Liver (tissue), 8 donors: ENCODE measurements at regions not wholly inside any gene's neighbourhood (a gene's known extent, or its start where the extent isn't known, plus 50 kb on each side); places are given as distances from the start of the nearest gene placed in this dataset.

Source experiments
- DNase-seq: peaks from one replicate; pipeline ENCODE4 v3.0.0-alpha.2; 2017; ENCODE audit warnings: low spot score
- H3K27ac ChIP-seq, 2 donors: one replicate each; pipeline ENCODE4 v1.7.0; 2013; ENCODE audit warnings: inconsistent platforms in 2 of 2, low read length in 2 of 2, control low read depth in 1 of 2, low read depth in 1 of 2, mild to moderate bottlenecking in 1 of 2
- H3K27me3 ChIP-seq, 4 donors: one replicate each; pipeline versions ENCODE4 v1.6.1 to v1.7.0; 2013; ENCODE audit warnings: low read length in 3 of 4, inconsistent platforms in 1 of 4, mild to moderate bottlenecking in 1 of 4, moderate library complexity in 1 of 4; ENCODE audit not compliant: control insufficient read depth in 4 of 4, insufficient read depth in 4 of 4
- H3K36me3 ChIP-seq, 4 donors: one replicate each; pipeline versions ENCODE4 v1.6.1 to v1.7.0; 2013; ENCODE audit warnings: low read length in 3 of 4, mild to moderate bottlenecking in 3 of 4, low read depth in 1 of 4, moderate library complexity in 1 of 4; ENCODE audit not compliant: control insufficient read depth in 4 of 4, insufficient read depth in 3 of 4
- H3K4me1 ChIP-seq, 4 donors: one replicate each; pipeline versions ENCODE4 v1.6.1 to v1.7.0; 2013; ENCODE audit warnings: low read length in 3 of 4, mild to moderate bottlenecking in 3 of 4, moderate library complexity in 1 of 4; ENCODE audit not compliant: control insufficient read depth in 4 of 4, insufficient read depth in 4 of 4
- H3K4me3 ChIP-seq, 3 donors: one replicate each; pipeline versions ENCODE4 v1.6.1 to v1.7.0; 2013; ENCODE audit warnings: low read length in 3 of 3, control low read depth in 1 of 3, low read depth in 1 of 3, mild to moderate bottlenecking in 1 of 3
- H3K9ac ChIP-seq, 2 donors: one replicate each; pipeline ENCODE4 v1.7.0; 2013; ENCODE audit warnings: low read length in 2 of 2, mild to moderate bottlenecking in 2 of 2, moderate library complexity in 2 of 2, control low read depth in 1 of 2, low read depth in 1 of 2
- H3K9me3 ChIP-seq, 4 donors: one replicate each; pipeline versions ENCODE4 v1.6.1 to v1.7.0; 2013; ENCODE audit warnings: low read length in 3 of 4; ENCODE audit not compliant: control insufficient read depth in 4 of 4
- EGR1 ChIP-seq, 2 donors: IDR thresholded peaks; 2 replicates each; pipeline ENCODE4 v1.6.1; 2016 to 2018; ENCODE audit warnings: antibody characterized with exemption in 2 of 2, low read depth in 2 of 2
- FOXA1 ChIP-seq: IDR thresholded peaks from 2 replicates; pipeline ENCODE4 v1.6.1; 2016; ENCODE audit warnings: antibody characterized with exemption
- FOXA2 ChIP-seq: IDR thresholded peaks from 2 replicates; pipeline ENCODE4 v1.6.1; 2016; ENCODE audit warnings: antibody characterized with exemption
- GABPA ChIP-seq, 2 donors: IDR thresholded peaks in 1 of 2; conservative IDR thresholded peaks in 1 of 2; 2 replicates each; pipeline ENCODE4 v1.6.1; 2016; ENCODE audit warnings: antibody characterized with exemption in 2 of 2, mild to moderate bottlenecking in 1 of 2, moderate library complexity in 1 of 2
- HNF4A ChIP-seq, 2 donors: conservative IDR thresholded peaks; 2 replicates each; pipeline ENCODE4 v1.6.1; 2016; ENCODE audit warnings: antibody characterized with exemption in 2 of 2, mild to moderate bottlenecking in 2 of 2
- HNF4G ChIP-seq: IDR thresholded peaks from 2 replicates; pipeline ENCODE4 v1.6.1; 2016; ENCODE audit warnings: antibody characterized with exemption
- JUND ChIP-seq, 2 donors: IDR thresholded peaks; 2 replicates each; pipeline ENCODE4 v1.6.1; 2016; ENCODE audit warnings: antibody characterized with exemption in 2 of 2
- NR2F2 ChIP-seq: IDR thresholded peaks from 2 replicates; pipeline ENCODE4 v1.6.1; 2016; ENCODE audit warnings: antibody characterized with exemption
- RAD21 ChIP-seq, 2 donors: IDR thresholded peaks; 2 replicates each; pipeline ENCODE4 v1.6.1; 2016; ENCODE audit warnings: antibody characterized with exemption in 2 of 2, mild to moderate bottlenecking in 2 of 2
- RXRA ChIP-seq, 2 donors: IDR thresholded peaks; 2 replicates each; pipeline ENCODE4 v1.6.1; 2017 to 2018; ENCODE audit warnings: antibody characterized with exemption in 2 of 2, mild to moderate bottlenecking in 1 of 2
- SP1 ChIP-seq: IDR thresholded peaks from 2 replicates; pipeline ENCODE4 v1.6.1; 2018; ENCODE audit warnings: antibody characterized with exemption, mild to moderate bottlenecking
- TAF1 ChIP-seq: conservative IDR thresholded peaks from 2 replicates; pipeline ENCODE4 v1.6.1; 2016; ENCODE audit warnings: antibody characterized with exemption, mild to moderate bottlenecking
- YY1 ChIP-seq: IDR thresholded peaks from 2 replicates; pipeline ENCODE4 v1.6.1; 2016; ENCODE audit warnings: antibody characterized with exemption, mild to moderate bottlenecking
- WGBS: extraction: QIAGEN DNeasy Blood & Tissue Kit; methylation state at CpG from one replicate; pipeline ENCODE4 v1.1.7; 2013; 5-methylcytosine and 5-hydroxymethylcytosine counted together
- TF ChIP-seq, protein P1 (sequence below): IDR thresholded peaks from 2 replicates; pipeline ENCODE4 v1.6.1; 2016; ENCODE audit warnings: antibody characterized with exemption
- TF ChIP-seq, protein P2 (sequence below): IDR thresholded peaks from 2 replicates; pipeline ENCODE4 v1.6.1; 2016; ENCODE audit warnings: antibody characterized with exemption
- TF ChIP-seq, protein P3 (sequence below): fragments of 150-350 bp; IDR thresholded peaks from 2 replicates; pipeline ENCODE4 v1.5.1; 2017; ENCODE audit warnings: improper control_type of control experiment, low read depth, low read length; ENCODE audit not compliant: missing input control
- TF ChIP-seq, protein P4 (sequence below): IDR thresholded peaks from 2 replicates; pipeline ENCODE4 v1.6.1; 2016; ENCODE audit warnings: antibody characterized with exemption, mild to moderate bottlenecking
- TF ChIP-seq, protein P5 (sequence below): IDR thresholded peaks from 2 replicates; pipeline ENCODE4 v1.6.1; 2016; ENCODE audit warnings: antibody characterized with exemption
- donor health status: healthy.
- donor health status: healthy.
- donor health status: healthy.
- donor health status: healthy.
- donor health status: healthy.

DNA sequence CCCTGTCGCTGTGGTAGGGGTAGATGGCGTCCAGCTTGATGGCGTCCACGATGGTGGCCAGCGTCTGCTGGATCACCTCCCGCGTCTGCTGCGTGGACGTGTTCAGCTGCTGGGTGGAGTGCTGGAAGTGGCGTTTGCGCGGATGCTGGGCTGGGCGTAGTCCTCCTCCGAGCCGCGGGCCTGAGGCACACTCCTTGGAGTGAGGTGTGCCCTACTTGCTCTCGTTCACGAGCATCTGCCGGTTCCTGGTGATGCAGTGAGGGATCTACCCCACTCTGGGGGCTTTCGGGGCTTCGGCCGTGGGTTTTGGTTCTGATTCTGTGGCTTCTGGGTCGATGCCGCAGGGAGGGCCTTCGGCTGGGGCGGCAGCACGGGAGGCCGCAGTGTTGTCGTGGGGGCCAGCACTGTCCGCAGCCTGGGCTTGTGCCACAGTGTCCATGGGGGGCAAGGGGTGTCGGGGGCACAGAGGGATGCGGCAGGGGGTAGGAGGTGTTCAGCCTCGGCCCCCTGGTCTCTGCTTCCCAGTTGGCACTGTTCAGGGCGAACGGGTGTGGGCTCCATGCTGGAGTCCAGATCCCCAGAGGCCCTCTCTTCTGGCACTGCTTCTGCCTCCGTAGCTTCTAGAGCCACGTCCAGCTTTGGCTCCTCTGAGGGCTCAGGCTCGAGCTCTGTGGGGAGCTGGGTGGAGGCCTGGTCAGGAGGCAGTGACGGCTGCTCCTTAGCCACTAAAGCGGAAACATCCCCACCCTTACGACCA is 890.6 kb upstream of the LRRTM1 start:
- Histone ChIP-seq H3K4me3 (no peak overlapping the region), H3K9me3 (peaks cover 0 to 5% (median 4%) of the 10 kb centered on the region in 4 donors), H3K36me3 (no peaks in the 10 kb centered on the region), H3K4me1 (no peaks in the 10 kb centered on the region), H3K27me3 (no peaks in the 10 kb centered on the region), H3K9ac (no peak overlapping the region), H3K27ac (no peak overlapping the region)
- no peak for TF ChIP-seq YY1
- no peak for TF ChIP-seq RXRA (IDR thresholded peaks at IDR 0.05)
- TF ChIP-seq, protein P1, sequence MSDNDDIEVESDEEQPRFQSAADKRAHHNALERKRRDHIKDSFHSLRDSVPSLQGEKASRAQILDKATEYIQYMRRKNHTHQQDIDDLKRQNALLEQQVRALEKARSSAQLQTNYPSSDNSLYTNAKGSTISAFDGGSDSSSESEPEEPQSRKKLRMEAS: no peak
- TF ChIP-seq FOXA2: no peak
- TF ChIP-seq, protein P2, sequence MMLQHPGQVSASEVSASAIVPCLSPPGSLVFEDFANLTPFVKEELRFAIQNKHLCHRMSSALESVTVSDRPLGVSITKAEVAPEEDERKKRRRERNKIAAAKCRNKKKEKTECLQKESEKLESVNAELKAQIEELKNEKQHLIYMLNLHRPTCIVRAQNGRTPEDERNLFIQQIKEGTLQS: no peak
- no peak for TF ChIP-seq HNF4A (conservative IDR thresholded peaks at IDR 0.05)
- TF ChIP-seq GABPA (IDR thresholded peaks at IDR 0.05 in 1 of 2, conservative IDR thresholded peaks at IDR 0.05 in 1 of 2): no peak
- TF ChIP-seq SP1: no peak
- no peak for TF ChIP-seq EGR1 (IDR thresholded peaks at IDR 0.05; ENCODE audit: low read depth in 2 of 2)
- TF ChIP-seq FOXA1: no peak
- no peak for TF ChIP-seq RAD21 (IDR thresholded peaks at IDR 0.05)
- no peak for TF ChIP-seq JUND (IDR thresholded peaks at IDR 0.05)
- TF ChIP-seq, protein P3, sequence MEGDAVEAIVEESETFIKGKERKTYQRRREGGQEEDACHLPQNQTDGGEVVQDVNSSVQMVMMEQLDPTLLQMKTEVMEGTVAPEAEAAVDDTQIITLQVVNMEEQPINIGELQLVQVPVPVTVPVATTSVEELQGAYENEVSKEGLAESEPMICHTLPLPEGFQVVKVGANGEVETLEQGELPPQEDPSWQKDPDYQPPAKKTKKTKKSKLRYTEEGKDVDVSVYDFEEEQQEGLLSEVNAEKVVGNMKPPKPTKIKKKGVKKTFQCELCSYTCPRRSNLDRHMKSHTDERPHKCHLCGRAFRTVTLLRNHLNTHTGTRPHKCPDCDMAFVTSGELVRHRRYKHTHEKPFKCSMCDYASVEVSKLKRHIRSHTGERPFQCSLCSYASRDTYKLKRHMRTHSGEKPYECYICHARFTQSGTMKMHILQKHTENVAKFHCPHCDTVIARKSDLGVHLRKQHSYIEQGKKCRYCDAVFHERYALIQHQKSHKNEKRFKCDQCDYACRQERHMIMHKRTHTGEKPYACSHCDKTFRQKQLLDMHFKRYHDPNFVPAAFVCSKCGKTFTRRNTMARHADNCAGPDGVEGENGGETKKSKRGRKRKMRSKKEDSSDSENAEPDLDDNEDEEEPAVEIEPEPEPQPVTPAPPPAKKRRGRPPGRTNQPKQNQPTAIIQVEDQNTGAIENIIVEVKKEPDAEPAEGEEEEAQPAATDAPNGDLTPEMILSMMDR: no peak
- TF ChIP-seq HNF4G: no peak
- TF ChIP-seq, protein P4, sequence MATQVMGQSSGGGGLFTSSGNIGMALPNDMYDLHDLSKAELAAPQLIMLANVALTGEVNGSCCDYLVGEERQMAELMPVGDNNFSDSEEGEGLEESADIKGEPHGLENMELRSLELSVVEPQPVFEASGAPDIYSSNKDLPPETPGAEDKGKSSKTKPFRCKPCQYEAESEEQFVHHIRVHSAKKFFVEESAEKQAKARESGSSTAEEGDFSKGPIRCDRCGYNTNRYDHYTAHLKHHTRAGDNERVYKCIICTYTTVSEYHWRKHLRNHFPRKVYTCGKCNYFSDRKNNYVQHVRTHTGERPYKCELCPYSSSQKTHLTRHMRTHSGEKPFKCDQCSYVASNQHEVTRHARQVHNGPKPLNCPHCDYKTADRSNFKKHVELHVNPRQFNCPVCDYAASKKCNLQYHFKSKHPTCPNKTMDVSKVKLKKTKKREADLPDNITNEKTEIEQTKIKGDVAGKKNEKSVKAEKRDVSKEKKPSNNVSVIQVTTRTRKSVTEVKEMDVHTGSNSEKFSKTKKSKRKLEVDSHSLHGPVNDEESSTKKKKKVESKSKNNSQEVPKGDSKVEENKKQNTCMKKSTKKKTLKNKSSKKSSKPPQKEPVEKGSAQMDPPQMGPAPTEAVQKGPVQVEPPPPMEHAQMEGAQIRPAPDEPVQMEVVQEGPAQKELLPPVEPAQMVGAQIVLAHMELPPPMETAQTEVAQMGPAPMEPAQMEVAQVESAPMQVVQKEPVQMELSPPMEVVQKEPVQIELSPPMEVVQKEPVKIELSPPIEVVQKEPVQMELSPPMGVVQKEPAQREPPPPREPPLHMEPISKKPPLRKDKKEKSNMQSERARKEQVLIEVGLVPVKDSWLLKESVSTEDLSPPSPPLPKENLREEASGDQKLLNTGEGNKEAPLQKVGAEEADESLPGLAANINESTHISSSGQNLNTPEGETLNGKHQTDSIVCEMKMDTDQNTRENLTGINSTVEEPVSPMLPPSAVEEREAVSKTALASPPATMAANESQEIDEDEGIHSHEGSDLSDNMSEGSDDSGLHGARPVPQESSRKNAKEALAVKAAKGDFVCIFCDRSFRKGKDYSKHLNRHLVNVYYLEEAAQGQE: no peak
- TF ChIP-seq, protein P5, sequence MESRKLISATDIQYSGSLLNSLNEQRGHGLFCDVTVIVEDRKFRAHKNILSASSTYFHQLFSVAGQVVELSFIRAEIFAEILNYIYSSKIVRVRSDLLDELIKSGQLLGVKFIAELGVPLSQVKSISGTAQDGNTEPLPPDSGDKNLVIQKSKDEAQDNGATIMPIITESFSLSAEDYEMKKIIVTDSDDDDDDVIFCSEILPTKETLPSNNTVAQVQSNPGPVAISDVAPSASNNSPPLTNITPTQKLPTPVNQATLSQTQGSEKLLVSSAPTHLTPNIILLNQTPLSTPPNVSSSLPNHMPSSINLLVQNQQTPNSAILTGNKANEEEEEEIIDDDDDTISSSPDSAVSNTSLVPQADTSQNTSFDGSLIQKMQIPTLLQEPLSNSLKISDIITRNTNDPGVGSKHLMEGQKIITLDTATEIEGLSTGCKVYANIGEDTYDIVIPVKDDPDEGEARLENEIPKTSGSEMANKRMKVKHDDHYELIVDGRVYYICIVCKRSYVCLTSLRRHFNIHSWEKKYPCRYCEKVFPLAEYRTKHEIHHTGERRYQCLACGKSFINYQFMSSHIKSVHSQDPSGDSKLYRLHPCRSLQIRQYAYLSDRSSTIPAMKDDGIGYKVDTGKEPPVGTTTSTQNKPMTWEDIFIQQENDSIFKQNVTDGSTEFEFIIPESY: no peak
- no peak for TF ChIP-seq NR2F2
- no peak for TF ChIP-seq TAF1
- DNase-seq: no peak
- 93% methylated on average over 41 of the region's 41 CpGs for WGBS
